ENCODE measurements at regions not wholly inside any gene's neighbourhood (a gene's known extent, or its start where the extent isn't known, plus 50 kb on each side); places are given as distances from the start of the nearest gene placed in this dataset.
"Not testable (repeated sequence)": the region's sequence is repeated elsewhere in the genome, so short reads cannot be mapped to it uniquely, and the experiment has no call there.

GRCh38 chr13:100811928-100812327 is 137.3 kb upstream of the TMTC4 start:
- DNase-seq (ENCODE audit: low spot score), result no peak

DNA sequence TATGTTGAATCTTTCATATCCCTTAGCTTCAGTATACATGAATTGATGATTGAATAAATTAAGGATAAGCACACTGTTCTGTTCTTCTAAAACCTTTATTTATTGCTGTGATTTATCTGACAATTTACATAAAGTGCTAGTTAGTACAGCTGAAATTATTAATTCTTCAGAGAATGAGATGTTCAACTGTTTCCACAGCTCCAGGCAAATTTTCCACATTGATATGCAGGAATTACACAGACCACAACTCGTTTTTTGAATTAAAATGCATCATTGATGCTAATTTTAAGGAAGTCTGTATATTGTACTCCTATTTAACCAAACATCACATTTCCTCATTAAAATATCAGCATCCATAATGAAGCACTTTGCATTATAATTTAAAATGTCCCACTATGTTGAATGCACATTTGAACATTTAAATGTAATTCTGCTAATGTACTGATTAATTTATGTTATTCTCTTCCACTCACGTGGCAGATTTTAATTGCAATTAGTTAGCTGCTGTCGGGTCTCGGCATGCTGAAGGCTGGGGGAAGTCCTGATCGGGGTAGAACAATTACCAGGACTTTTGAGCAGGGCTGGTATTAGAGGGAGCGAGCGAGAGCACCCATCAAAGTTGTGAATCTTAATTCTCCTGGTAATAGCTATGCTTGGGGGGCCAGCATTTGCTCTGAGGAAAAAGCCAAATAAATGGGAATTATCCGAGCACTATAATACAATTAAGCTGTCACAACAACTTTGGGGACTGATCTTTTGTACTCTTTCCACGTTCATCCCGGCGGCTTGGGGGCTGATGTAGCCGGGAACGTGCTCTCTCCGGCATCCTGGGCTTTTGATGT is 136.7 kb upstream of the TMTC4 start:
- DNase-seq (ENCODE audit: low spot score), result no peak

- DNase-seq (ENCODE audit: low spot score), result no peak
Measured at GRCh38 chr13:100810481-100810880, 135.9 kb upstream of the TMTC4 start.

DNA sequence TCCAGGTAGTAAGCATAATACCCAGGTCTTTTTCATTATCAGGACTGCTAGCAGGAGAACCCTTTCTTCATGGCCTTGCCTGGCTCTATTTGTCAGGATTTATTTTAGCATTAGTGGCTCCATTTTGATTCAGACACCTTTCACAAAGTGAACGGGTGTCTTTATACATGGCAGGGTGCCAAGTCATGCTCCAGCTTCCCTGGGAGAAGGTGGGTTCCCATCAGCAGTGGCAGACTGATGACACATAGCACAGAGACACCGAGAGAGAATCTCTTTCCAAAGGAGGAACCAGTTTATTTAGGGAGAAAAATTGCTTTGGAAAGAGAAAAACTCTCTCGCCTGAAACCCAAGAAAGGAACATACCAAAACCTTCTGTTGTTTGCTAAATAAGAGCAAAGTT is 135.3 kb upstream of the TMTC4 start:
- no peak for DNase-seq (ENCODE audit: low spot score)

GRCh38 chr13:100809129-100809390 is 134.5 kb upstream of the TMTC4 start:
- no peak for DNase-seq (ENCODE audit: low spot score)

DNA sequence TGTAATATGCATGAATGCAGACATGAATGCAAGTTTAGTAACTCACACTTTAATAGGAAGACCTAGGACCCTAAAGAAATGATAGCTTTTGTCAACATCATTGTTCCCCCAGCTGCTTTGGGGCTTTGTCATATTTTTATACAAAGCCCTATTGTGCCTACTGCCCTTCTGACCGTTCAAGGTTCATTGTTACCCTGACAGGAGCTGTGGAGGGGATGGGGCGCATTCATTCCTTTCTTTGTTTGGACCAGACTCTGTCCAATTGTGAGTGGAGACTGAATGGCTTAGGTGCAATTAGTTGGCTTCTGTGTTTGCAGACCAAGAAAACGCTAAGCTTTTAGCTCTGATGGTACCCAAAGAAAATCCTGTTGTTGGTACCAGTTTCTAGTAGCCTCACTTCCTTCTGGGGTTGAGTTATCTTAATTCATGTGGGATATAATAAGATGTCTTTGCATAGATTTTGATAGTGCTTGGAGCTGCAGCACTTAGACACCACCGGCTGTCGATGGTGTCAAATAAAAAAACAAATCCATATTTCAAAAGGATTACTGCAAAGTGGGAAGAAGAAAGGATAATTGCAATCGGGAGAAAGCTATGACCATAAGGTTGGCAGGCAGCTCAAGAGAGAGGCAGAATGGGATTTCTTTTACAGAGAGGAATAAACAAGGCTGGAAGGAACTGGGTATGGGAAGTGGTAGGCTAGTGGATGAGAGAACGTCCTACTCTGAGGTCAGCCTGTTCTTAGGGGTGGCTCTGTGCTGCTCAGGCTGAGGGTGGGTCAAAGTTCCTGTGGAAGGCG is 133.9 kb upstream of the TMTC4 start:
- no peak for DNase-seq (ENCODE audit: low spot score)

DNA sequence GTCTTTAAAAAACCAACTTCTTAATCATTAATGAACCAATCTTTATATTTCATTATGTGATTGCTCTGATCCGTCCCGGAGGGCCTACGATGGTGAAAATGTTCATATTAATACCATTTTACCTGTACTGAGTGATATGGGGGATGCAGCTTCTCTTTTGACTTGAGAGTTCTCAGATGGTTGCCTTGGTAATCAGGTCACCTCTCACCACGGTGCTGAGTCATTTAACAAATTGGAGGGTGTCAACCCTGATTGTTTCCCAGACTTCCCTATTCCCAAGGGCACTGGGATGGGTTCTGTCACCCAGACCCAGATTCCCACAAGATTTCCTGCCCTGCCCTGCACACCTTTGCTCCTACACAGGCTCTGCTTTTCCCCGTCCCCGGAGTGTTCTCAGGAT is 128.5 kb upstream of the TMTC4 start:
- DNase-seq (ENCODE audit: low spot score), result no peak

DNA sequence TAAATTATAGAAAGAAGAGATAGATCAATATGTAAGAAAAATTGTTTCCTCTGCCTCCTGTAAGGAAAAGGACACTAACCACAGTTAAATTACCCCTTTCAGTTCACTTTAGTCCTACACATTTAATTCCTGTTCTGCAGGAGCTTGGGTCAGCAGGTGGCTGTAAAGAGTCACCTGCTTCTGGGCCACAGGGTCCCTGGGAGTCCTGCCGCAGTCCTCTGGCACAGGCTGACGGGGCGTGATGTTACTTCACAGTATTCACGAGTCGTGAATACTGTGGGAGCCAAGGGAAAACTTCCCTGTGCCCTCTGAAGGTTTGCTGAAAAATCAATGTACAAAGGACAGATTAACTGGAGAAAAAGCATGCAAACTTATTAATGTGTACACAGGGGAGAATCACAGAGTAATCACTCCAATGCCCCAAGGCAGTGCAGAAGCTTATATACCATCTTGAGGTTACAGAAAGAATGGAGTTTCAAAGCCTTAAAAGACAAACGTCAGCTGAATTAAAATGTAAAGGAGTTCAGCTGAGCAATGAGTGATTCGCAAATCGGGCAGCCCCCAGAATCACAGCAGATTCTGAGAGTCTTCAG is 125.8 kb upstream of the TMTC4 start:
- DNase-seq (ENCODE audit: low spot score), result no peak

DNA sequence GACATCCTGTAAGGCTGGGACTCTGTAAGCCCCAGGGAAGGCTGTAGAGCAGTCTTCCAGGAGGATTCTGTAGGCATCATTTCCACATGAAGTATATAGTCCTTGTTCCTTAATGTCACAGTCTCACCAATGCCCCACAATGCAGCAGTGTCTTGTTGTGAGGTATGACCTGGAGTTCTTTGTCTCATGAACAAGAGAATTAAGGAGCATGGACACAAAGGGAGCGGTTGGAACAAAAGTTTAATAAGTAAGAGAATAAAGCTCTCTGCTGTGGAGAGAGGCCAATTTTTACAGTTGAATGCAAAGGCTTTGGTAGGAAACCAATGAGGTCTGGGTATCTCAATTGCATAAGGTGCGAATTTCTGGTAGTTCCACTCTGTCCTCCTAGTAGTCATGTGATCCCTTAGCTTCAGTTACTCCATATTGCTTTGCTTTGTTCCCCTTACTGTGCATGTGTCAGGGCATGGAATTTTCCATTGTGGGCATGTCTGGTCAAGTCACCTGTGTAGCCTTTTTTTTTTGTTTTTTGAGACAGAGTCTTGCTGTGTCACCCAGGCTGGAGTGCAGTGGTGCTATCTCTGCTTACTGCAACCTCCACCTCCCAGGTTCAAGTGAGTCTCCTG is 124.3 kb upstream of the TMTC4 start:
- no peak for DNase-seq (ENCODE audit: low spot score)

GRCh38 chr13:100797921-100798320 is 123.3 kb upstream of the TMTC4 start:
- DNase-seq (ENCODE audit: low spot score), result no peak

DNA sequence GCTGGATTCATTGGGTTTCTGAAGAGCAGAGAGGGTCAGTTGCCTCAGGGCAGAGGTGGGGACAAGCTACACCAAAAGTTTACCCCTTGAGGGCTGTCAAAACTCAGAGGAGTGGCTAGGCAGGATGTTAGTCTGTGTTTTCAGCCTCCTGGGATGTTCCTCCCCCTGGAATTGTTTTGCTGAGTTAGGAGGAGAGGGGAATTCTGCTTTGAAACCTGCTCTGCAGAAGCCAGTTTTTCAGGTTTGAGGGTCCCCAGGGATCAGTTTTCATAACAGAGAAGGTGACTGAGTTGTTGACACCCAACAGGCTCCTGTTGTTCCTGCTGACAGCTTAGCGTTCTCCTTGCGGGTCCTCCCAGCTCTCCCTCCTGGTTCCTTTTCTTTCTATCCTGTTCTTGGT is 121.9 kb upstream of the TMTC4 start:
- no peak for DNase-seq (ENCODE audit: low spot score)

- DNase-seq (ENCODE audit: low spot score), result no peak
Measured at GRCh38 chr13:100794575-100794974, 120.0 kb upstream of the TMTC4 start.

GRCh38 chr13:100790405-100790804 is 115.8 kb upstream of the TMTC4 start:
- DNase-seq (ENCODE audit: low spot score), result no peak

GRCh38 chr13:100789968-100790367 is 115.4 kb upstream of the TMTC4 start:
- DNase-seq (ENCODE audit: low spot score), result no peak

DNA sequence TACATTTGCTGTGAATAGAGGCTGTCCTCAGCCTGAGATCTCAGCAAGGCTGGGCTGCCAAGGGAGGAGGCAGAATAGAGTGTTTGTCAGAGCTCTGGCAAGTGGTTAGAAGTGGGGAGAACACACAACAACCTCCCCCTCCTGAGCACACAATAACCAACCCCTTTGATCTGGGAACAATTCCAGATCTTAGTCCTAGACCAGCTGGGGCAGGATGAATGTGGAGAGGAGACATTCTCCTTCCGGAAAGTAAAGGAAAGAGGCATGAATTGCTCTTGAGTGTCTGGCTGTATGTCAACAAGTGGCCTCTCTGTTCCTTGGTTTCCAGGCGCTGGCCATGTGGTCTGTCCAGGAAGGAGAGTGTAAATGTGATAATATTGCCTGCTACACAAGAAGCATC is 114.9 kb upstream of the TMTC4 start:
- DNase-seq (ENCODE audit: low spot score), result no peak

- DNase-seq (ENCODE audit: low spot score), result no peak
Measured at GRCh38 chr13:100789025-100789424, 114.4 kb upstream of the TMTC4 start.

DNA sequence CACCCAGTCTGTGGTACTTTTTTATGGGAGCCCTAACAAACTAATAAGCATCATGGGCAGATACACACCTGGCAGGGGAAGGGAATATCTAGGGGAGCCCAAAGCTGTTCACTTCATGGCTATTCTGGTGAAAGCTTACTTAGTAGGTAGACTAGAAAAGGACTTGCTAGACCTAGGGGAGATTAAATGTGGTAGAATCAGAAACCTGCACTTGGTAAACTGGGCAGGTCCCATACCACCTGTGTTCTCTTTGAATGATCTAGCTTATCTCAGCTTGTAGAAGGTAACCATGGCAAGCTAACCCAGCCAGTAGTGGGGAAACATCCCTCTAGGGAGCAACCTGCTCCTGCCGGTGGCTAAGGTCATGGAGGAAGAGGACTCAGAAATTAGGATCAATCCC is 113.9 kb upstream of the TMTC4 start:
- no peak for DNase-seq (ENCODE audit: low spot score)

GRCh38 chr13:100787899-100788298 is 113.3 kb upstream of the TMTC4 start:
- DNase-seq (ENCODE audit: low spot score), result no peak

- DNase-seq (ENCODE audit: low spot score), result not testable (repeated sequence)
Measured at GRCh38 chr13:100776686-100777085, 102.1 kb upstream of the TMTC4 start.

DNA sequence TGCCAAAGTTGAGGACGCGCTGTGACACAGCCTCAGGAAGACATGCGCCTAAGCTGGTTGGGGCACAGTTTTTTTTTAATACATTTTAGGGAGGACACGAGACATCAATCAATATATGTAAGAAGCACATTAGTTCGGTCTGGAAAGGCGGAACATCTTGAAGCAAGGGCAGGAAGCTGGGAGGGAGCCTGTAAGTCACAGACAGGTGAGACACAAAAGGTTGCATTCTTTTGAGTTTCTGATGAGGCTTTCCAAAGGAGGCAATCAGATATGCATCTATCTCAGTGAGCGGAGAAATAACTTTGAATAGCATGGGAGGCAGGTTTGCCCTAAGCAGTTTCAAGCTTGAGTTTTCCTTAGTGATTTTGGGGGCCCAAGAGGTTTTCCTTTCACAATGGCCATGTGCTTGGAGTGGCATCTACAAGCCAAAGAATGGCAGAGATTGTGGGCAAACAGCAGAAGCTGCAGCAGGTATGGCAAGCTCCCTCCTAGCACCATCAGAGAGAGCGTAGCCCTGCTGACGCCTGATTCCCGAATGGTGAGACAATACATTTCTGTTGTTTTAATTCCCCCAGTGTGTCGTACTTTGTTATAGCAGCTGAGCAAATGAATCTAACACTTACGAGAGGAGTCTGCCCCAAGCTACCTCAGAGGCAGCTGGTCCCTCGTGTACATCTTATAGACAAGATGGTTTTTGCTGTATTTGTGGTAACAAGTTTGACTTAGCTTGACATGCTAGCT is 99.5 kb upstream of the TMTC4 start:
- DNase-seq (ENCODE audit: low spot score), result no peak

- DNase-seq (ENCODE audit: low spot score), result no peak
Measured at GRCh38 chr13:100773429-100773828, 98.8 kb upstream of the TMTC4 start.

DNA sequence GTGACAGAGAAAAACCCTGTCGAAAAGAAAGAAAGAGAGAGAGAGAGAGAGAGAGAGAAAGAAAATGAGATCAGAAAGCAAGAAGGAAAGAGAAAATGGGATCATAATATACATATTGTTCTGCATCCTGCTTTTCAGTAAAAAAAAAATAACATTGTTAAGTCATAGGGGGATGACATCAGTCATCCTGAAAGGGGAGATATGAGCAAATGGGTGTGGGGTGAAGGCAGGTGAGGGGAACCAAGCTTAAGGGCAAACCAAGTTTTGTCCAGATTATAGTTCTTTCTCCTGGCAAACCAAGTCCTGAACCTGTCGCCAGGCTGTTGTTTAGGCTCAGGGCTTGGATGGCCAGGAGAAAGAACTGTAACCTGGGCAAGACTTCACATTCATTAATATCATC is 92.6 kb upstream of the TMTC4 start:
- no peak for DNase-seq (ENCODE audit: low spot score)
